Ascending aorta (tissue), 2 donors: ENCODE measurements at regions not wholly inside any gene's neighbourhood (a gene's known extent, or its start where the extent isn't known, plus 50 kb on each side); places are given as distances from the start of the nearest gene placed in this dataset.

Experiments
- DNase-seq, 2 donors: peaks; one replicate each; pipeline ENCODE4 v3.0.0-alpha.2; 2019; ENCODE audit warnings: low spot score in 2 of 2
- H3K27ac ChIP-seq, 2 donors: fragments of 200-600 bp; sonication (generic); one replicate each; pipeline ENCODE4 v1.5.1; 2016 to 2017; ENCODE audit warnings: mild to moderate bottlenecking in 1 of 2
- H3K27me3 ChIP-seq: fragments of 200-600 bp; sonication (generic); one replicate; pipeline ENCODE4 v1.5.1; 2017
- H3K36me3 ChIP-seq, 2 donors: fragments of 200-600 bp; sonication (generic); one replicate each; pipeline ENCODE4 v1.5.1; 2016
- H3K4me1 ChIP-seq, 2 donors: fragments of 200-600 bp; sonication (generic); one replicate each; pipeline ENCODE4 v1.5.1; 2016 to 2017; ENCODE audit warnings: mild to moderate bottlenecking in 1 of 2
- H3K4me3 ChIP-seq, 2 donors: fragments of 200-600 bp; sonication (generic); one replicate each; pipeline ENCODE4 v1.5.1; 2016 to 2017; ENCODE audit warnings: mild to moderate bottlenecking in 1 of 2
- H3K9me3 ChIP-seq, 2 donors: fragments of 200-600 bp; sonication (generic); one replicate each; pipeline ENCODE4 v1.5.1; 2016
- intact Hi-C: fragments of 100-400 bp; cut with DNase I; formaldehyde crosslinking; loops from one replicate; pipeline ENCODE4 v1.15.1; 2023
- TF ChIP-seq, protein P1 (sequence below), 3 experiments: fragments of 200-600 bp in 2 of 3; fragments of 450-650 bp in 1 of 3; sonication (generic) in 2 of 3; IDR thresholded peaks; one replicate each; pipeline ENCODE4 v1.5.1; 2016 to 2019; ENCODE audit warnings: antibody characterized with exemption in 3 of 3, mild to moderate bottlenecking in 1 of 3, moderate library complexity in 1 of 3

DNA sequence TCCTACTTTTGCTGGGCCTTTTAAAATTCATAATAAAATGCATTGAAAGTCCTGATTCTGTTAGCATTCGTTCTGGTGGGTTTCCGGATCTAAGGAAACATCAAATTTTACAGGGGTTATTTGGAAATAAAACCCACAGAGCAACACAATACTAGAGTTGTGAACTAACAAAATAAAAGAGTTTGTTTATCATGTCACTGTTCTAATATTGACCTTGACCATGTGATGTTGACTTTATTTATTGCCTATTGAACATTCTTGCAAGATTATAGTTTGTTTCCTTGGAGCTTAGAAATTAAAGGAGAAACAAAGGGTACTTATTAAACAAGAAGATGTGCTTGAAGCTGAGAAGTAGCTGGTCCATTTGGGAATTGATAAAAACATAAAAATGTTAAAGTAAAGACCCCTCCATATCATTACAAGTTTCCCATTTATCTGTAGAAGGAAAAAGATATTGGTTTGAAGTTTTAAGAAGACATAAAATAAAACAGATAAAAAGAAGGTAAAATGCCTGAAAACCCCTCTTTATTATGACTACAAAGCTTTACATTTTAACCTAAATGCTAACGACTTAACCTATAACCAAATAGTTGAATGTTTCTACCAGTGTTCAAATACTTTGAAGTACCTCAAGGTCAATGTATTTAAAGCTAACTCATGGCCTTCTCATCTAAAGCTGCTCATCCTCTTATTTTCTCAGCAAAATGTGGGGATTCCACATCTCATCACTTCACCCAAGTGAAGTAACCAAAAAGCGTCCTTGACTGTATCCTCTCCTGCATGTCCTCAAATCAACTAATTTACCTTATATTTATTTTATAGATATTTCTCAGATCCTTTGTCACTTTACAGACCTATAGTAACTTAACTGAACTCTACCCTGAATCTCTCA lies 179.6 kb downstream of the GASK1B start:
- no peaks in the 10 kb centered on the region for H3K4me1 ChIP-seq
- peak overlapping the region in 1 of 2 donors; percentile 69 for H3K27ac ChIP-seq
- TF ChIP-seq, protein P1, sequence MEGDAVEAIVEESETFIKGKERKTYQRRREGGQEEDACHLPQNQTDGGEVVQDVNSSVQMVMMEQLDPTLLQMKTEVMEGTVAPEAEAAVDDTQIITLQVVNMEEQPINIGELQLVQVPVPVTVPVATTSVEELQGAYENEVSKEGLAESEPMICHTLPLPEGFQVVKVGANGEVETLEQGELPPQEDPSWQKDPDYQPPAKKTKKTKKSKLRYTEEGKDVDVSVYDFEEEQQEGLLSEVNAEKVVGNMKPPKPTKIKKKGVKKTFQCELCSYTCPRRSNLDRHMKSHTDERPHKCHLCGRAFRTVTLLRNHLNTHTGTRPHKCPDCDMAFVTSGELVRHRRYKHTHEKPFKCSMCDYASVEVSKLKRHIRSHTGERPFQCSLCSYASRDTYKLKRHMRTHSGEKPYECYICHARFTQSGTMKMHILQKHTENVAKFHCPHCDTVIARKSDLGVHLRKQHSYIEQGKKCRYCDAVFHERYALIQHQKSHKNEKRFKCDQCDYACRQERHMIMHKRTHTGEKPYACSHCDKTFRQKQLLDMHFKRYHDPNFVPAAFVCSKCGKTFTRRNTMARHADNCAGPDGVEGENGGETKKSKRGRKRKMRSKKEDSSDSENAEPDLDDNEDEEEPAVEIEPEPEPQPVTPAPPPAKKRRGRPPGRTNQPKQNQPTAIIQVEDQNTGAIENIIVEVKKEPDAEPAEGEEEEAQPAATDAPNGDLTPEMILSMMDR (IDR thresholded peaks at IDR 0.05), result no peak
- intact Hi-C loops, result loop anchor here (1.0 to 5.0 kb wide), 4 partner anchors 129 to 634 kb away; no protein-coding TSS in a partner anchor
- H3K9me3 ChIP-seq, result no peaks in the 10 kb centered on the region
- H3K36me3 ChIP-seq, result no peaks in the 10 kb centered on the region
- H3K27me3 ChIP-seq, result no peaks in the 10 kb centered on the region
- no peak for DNase-seq
- no peak overlapping the region for H3K4me3 ChIP-seq

DNA sequence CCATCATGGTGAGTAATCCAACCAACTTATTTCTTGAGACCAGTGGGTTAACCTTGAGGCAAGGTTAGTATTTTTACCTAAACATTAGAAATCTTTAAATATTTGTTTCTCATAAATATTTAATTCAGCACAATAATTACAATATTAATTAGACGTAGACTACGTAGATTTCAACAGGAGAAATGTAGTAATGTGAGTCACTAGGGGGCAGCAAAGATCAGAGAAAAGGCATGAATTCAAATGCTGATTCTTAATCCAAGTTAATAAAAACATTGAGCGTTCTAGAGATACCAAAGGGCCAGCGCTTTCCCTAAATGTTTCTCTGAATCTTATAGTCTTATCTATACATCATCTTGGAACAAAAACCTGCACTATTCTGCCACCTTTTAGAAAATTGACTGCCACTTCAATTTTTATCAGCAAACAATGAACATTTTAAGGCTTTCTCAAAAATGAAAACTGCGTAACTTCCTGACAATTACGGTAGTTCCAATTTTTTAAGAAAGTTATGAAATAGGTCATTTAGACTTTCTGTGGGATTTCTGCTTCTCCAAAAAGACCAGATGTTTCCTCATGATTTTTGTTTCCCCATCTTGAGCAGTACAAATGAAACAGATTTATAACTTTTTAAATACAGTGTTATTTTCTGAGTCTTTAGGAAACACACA lies 180.7 kb downstream of the GASK1B start:
- intact Hi-C loops, result loop anchor here (1.0 to 5.0 kb wide), 4 partner anchors 130 to 635 kb away; no protein-coding TSS in a partner anchor
- Histone ChIP-seq H3K9me3 (no peaks in the 10 kb centered on the region), H3K27me3 (no peaks in the 10 kb centered on the region), H3K4me1 (no peaks in the 10 kb centered on the region), H3K4me3 (peak overlapping the region; percentile 57 to 59), H3K27ac (peak overlapping the region; percentile 69), H3K36me3 (no peaks in the 10 kb centered on the region)
- TF ChIP-seq, protein P1 (IDR thresholded peaks at IDR 0.05), result peak; percentile 67 to 78 (median 76)
- DNase-seq, result no peak

DNA sequence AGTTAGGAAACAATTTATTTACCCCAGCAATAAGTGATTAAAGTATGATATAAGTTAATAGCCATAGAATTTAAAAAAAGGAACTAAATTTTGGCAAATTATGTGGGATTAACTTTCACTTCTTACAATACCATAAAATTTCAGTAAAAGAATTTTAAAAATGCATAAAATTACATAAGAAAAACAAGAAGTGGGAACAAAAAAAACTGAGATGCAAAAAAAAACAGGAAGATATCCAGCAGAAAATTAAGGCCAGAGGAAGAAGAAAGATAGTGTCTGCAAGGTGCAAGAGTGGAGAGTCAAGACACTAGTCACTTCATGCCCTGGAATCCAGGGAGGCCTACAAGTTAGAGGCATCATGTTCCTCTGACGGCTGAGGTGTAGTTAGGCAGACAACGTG lies 184.2 kb downstream of the GASK1B start:
- H3K27me3 ChIP-seq, result no peaks in the 10 kb centered on the region
- intact Hi-C loops, result no loop called here
- H3K27ac ChIP-seq, result no peak overlapping the region
- TF ChIP-seq, protein P1 (IDR thresholded peaks at IDR 0.05), result no peak
- no peak overlapping the region for H3K4me3 ChIP-seq
- H3K36me3 ChIP-seq, result no peaks in the 10 kb centered on the region
- no peaks in the 10 kb centered on the region for H3K4me1 ChIP-seq
- DNase-seq, result no peak
- H3K9me3 ChIP-seq, result no peaks in the 10 kb centered on the region

DNA sequence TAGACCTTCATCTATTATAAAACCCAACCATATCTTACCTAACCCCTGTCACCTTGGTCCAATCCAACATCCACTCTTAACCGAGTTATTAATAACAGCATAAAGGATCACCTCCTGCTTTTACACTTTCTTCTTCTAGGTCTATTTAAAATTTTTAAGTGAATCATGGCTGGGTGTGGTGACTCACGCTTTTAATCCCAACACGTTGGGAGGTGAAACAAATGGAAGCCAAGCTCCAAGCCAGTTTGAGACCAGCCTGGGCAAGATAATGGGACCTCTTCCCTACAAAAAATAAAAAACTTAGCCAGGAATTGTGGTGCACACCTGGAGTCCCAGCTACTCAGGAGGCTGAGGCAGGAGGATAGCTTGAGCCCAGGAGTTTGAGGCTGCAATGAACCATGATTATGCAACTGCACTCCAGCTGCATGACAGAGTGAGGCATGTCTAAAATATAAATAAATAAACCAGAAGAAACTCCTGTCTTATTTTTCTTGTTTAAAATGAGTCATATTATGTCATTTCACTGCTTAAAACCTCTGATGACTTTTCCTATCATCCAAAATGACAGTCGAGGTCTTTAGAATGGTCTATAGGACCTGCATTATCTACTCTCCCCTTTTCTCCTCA lies 188.4 kb downstream of the GASK1B start:
- Histone ChIP-seq H3K4me3 (no peak overlapping the region), H3K36me3 (no peaks in the 10 kb centered on the region), H3K9me3 (no peaks in the 10 kb centered on the region), H3K27me3 (no peaks in the 10 kb centered on the region), H3K4me1 (no peaks in the 10 kb centered on the region), H3K27ac (no peak overlapping the region)
- DNase-seq, result no peak
- TF ChIP-seq, protein P1 (IDR thresholded peaks at IDR 0.05), result no peak
- intact Hi-C loops, result no loop called here

DNA sequence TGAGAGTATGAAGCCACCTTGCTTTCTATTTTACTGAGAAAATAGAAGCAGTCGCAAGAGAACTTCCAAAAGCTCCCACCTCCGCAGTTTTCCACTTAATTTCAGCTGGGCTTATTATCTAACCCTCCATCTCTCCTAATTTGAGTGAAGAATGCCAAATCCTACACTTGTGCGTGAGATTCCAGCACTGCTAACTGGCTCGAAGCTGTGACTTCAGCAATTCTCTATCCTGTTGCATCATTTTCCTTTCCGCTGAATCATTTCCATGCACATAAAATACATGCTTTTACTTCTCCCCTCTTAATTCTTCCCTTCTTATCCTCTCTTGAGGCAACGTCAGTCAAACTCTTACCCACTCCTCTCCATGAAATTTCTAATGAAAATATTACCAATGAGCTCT lies 189.5 kb downstream of the GASK1B start:
- Histone ChIP-seq H3K27ac (no peak overlapping the region), H3K27me3 (no peaks in the 10 kb centered on the region), H3K4me1 (no peaks in the 10 kb centered on the region), H3K9me3 (no peaks in the 10 kb centered on the region), H3K36me3 (no peaks in the 10 kb centered on the region), H3K4me3 (no peak overlapping the region)
- intact Hi-C loops, result no loop called here
- DNase-seq, result no peak
- TF ChIP-seq, protein P1 (IDR thresholded peaks at IDR 0.05), result no peak
